DND-41 (cell line): ENCODE measurements at regions not wholly inside any gene's neighbourhood (a gene's known extent, or its start where the extent isn't known, plus 50 kb on each side); places are given as distances from the start of the nearest gene placed in this dataset.

ENCODE experiments used
- CTCF ChIP-seq: IDR thresholded peaks from 2 replicates; pipeline ENCODE4 v1.5.1; 2012; ENCODE audit warnings: borderline replicate concordance, low read length, moderate library complexity, mild to moderate bottlenecking; ENCODE audit not compliant: poor library complexity, severe bottlenecking; ENCODE audit errors: extremely low read depth
- EZH2 ChIP-seq: IDR thresholded peaks from 3 replicates; pipeline ENCODE4 v1.6.1; 2012; ENCODE audit warnings: borderline replicate concordance, low read depth, mild to moderate bottlenecking, moderate library complexity, low read length, inconsistent platforms; ENCODE audit not compliant: severe bottlenecking

DNA sequence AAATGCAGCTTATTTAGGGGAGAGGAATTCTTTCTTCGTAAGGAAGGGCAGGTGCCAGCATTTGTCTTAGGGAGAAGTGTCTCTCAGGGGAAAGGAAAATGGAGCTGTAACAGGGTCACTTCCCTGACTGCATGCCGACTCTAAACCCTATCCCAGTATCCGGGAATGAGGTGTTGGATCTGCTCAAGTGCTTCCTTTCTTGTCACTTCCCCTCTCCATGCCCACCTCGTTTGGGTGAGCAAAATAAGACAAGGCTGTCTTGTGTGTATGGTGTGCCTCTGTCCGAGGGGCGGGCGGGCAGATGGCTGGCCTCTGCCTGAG is 230.1 kb upstream of the TPM1 start:
- TF ChIP-seq CTCF, result no peak
- no peak for TF ChIP-seq EZH2
